ENCODE measurements at regions not wholly inside any gene's neighbourhood (a gene's known extent, or its start where the extent isn't known, plus 50 kb on each side); places are given as distances from the start of the nearest gene placed in this dataset.

DNA sequence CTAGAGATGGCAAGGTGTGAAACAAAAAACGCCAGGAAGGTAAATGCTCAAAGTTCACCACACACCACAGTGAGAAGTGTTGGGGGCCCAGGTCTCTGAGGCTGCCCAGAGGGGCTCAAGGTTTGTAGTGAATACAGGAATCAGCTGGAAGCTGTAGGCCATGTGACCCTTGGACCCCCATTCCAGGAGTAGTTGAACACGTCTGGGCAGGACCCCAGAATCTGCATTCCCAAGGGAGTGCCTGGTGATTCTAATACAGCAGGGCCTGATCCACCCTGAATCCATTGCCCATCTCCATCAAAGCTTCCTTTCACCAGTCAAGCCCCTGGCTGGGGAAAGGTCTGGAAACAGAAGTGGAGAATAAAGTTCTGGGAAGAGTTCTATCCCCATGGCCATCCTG is 70.8 kb upstream of the B3GAT1 start:
- no peak overlapping the region for H3K4me3 ChIP-seq
- H3K36me3 ChIP-seq: no peaks in the 10 kb centered on the region
- no peak overlapping the region for H3K27ac ChIP-seq (replicated peaks)
- peaks cover 96% of the 10 kb centered on the region for H3K27me3 ChIP-seq (ENCODE audit: low read depth)
- H3K9me3 ChIP-seq (replicated peaks): no peaks in the 10 kb centered on the region
- TF ChIP-seq, protein P1, sequence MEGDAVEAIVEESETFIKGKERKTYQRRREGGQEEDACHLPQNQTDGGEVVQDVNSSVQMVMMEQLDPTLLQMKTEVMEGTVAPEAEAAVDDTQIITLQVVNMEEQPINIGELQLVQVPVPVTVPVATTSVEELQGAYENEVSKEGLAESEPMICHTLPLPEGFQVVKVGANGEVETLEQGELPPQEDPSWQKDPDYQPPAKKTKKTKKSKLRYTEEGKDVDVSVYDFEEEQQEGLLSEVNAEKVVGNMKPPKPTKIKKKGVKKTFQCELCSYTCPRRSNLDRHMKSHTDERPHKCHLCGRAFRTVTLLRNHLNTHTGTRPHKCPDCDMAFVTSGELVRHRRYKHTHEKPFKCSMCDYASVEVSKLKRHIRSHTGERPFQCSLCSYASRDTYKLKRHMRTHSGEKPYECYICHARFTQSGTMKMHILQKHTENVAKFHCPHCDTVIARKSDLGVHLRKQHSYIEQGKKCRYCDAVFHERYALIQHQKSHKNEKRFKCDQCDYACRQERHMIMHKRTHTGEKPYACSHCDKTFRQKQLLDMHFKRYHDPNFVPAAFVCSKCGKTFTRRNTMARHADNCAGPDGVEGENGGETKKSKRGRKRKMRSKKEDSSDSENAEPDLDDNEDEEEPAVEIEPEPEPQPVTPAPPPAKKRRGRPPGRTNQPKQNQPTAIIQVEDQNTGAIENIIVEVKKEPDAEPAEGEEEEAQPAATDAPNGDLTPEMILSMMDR (IDR thresholded peaks at IDR 0.05; ENCODE audit: borderline replicate concordance): no peak
- no peaks in the 10 kb centered on the region for H3K4me1 ChIP-seq
- intact Hi-C loops (cut with micrococcal nuclease): no loop called here
- DNase-seq: no peak

DNA sequence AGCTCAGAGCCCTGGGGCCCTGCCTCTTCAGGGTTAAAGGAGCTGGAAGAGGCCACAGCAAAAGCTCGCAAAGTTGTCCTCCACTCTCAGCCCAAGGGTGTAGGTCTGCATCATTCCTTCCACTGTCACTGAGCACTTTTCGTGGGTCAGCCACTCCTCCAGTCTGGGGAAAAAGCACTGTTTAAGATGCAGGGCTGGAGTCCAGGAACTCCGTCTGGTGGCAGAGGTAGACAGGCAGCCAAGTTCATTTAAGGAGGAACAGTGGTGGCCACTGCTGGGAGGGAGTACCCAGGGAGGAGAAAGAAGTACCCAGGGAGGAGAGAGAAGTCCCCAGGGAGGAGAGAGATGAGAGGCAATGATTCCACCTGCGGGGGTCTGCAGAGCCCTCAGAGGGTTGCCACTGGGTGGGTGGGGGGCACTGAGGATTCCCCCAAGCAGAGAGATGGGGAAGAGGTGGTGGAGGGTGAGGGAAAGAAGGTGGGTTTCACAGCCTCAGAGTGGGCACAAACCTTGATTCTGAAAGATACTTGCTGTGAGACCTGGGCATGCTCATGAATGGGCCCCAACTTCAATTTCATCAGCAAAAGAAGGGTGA is 70.0 kb upstream of the B3GAT1 start:
- no peak overlapping the region for H3K27ac ChIP-seq (replicated peaks)
- H3K9me3 ChIP-seq (replicated peaks): no peaks in the 10 kb centered on the region
- H3K4me1 ChIP-seq: no peaks in the 10 kb centered on the region
- no peak for DNase-seq
- H3K27me3 ChIP-seq (ENCODE audit: low read depth): peaks cover 96% of the 10 kb centered on the region
- H3K36me3 ChIP-seq: no peaks in the 10 kb centered on the region
- no peak overlapping the region for H3K4me3 ChIP-seq
- intact Hi-C loops (cut with micrococcal nuclease): no loop called here
- TF ChIP-seq, protein P1 (IDR thresholded peaks at IDR 0.05; ENCODE audit: borderline replicate concordance): no peak

DNA sequence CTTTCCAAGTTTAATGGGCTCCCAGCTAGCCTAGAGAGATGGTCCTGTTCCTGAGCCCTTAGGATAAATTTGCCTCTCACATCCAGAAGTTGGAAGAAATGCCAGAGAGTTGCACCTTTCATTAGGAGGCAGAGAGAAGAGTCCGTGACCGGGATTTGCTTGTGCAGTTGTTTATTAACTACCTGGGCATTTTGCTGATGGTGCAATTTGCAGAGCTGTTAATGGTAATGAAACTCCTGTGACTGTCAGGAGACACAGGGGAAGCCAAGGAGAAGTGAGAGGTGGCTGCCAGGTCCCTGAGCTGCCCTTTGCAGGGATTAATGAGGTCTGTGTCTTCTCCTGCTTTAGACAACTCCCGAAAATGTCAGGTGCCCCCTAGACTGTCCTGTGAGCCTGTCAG is 69.1 kb upstream of the B3GAT1 start:
- peaks cover 93% of the 10 kb centered on the region for H3K27me3 ChIP-seq (ENCODE audit: low read depth)
- DNase-seq: no peak

DNA sequence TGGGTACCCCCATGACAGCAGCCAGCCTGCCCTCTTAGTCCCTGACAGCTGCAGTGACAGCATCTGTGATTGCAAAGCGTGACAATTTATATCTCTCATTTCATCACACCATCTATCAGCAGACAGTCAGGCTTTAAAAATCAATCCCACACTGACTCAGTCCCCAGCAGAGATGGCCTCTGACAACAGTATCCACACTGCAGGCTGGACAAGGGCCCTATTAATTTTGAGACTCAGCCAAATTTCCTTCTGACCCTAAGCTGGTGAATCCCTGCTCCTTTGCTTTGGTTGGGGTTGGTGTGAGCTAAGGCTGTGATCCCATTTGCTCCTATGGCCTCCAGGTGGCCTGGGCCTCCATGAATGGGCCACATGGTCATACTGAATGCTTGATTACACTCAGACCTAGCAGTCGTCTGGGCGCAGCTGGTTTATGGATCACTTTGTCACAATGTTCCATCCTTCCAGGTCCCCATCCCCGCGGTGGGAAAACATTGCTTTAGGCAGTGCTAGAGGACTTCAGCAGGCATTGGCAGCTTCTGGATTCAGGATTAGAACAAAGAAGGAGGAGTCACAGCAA is 68.2 kb upstream of the B3GAT1 start:
- TF ChIP-seq, protein P1 (IDR thresholded peaks at IDR 0.05; ENCODE audit: borderline replicate concordance): no peak
- H3K27me3 ChIP-seq (ENCODE audit: low read depth): peaks cover 93% of the 10 kb centered on the region
- no peaks in the 10 kb centered on the region for H3K4me1 ChIP-seq
- no peak for DNase-seq
- H3K36me3 ChIP-seq: no peaks in the 10 kb centered on the region
- no peak overlapping the region for H3K4me3 ChIP-seq
- H3K27ac ChIP-seq (replicated peaks): no peak overlapping the region
- intact Hi-C loops (cut with micrococcal nuclease): no loop called here
- H3K9me3 ChIP-seq (replicated peaks): no peaks in the 10 kb centered on the region

More for the DNA sequence above, 69.1 kb upstream of the B3GAT1 start:
- Histone ChIP-seq H3K4me1 (no peaks in the 10 kb centered on the region), H3K4me3 (no peak overlapping the region), H3K9me3 (replicated peaks) (no peaks in the 10 kb centered on the region), H3K27ac (replicated peaks) (no peak overlapping the region), H3K36me3 (no peaks in the 10 kb centered on the region)
- TF ChIP-seq, protein P1 (IDR thresholded peaks at IDR 0.05; ENCODE audit: borderline replicate concordance): no peak
- intact Hi-C loops (cut with micrococcal nuclease): no loop called here

DNA sequence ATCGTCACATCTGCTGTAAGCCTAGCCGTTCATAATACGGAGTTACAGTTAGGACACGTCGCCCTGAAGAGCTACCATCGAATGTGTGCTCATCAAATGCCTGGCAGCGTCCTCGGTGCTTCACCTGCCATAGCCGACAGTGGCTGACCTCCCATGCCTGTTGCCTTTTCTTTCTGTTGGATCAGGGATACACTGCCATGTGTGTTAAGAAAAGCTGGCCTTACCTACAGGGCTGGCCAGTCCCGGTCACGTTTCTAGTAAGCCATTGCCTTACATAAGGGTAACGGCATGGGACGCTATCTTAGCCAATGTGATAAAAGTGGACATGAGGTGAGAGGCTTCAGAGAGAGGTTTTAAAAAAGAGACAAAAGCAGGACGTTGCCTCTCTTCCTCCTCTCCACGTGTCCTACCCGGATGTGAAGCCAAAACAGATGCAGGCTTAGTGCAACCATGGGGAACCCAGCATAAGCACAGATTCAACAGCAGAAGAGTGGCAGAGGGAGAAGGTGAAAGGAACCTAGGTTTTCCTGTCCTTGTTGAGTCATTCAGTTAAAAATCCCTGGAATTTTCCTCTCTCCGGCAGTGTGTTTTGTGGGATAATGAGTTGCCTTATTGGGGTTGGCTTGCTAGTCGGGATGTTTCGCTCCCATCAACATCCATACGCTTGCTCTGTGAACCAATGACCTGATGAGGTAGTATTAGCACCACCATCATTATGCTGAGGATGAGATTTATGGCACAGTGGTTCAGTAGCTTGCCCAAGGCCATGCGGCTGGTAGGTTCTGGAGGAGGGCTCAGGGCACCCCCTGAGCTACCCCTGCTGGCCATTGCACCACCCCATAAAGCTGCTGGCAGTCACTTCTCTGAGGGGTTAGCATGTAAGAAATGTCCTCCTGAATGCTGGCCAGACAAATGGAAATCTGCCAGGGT is 67.4 kb upstream of the B3GAT1 start:
- H3K36me3 ChIP-seq: no peaks in the 10 kb centered on the region
- intact Hi-C loops (cut with micrococcal nuclease): no loop called here
- H3K27ac ChIP-seq (replicated peaks): no peak overlapping the region
- no peak overlapping the region for H3K4me3 ChIP-seq
- H3K9me3 ChIP-seq (replicated peaks): no peaks in the 10 kb centered on the region
- no peak for DNase-seq
- TF ChIP-seq, protein P1 (IDR thresholded peaks at IDR 0.05; ENCODE audit: borderline replicate concordance): no peak
- peaks cover 97% of the 10 kb centered on the region for H3K27me3 ChIP-seq (ENCODE audit: low read depth)
- no peaks in the 10 kb centered on the region for H3K4me1 ChIP-seq

Data from left ventricle myocardium inferior (tissue), 1 donor.